Left forelimb (tissue), 1 donor: ENCODE measurements at regions not wholly inside any gene's neighbourhood (a gene's known extent, or its start where the extent isn't known, plus 50 kb on each side); places are given as distances from the start of the nearest gene placed in this dataset.

Source experiments
- DNase-seq: peaks from one replicate; pipeline ENCODE4 v3.0.0-alpha.2; 2018; ENCODE audit warnings: low spot score

DNA sequence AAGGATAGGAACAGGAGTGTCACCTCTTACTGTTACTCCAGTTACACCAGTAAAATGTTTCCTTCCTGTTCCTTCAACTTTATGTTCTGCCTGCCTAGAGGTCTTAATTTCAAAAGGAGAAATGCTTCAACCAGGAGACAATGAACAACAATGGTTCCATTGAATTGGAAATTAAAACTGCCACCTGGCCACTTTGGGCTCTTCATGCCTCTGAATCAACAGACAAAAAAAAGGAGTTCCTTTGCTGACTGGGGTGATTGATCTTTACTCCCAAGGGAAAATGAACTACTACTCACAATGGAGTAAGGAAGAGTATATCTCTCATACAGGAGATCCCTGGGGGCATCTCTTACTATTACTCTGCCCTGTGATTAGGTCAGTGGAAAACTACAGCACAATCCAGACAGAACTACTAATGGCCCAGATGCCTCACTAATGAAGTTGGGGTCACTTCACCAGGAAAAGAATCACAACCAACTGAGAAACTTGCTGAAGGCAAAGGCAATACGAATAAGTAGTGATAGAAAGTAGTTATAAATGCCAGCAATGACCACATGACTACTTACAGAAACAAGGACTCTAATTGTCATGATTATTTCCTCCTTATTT lies 76.6 kb upstream of the PRDX6 start:
- DNase-seq, result no peak

DNA sequence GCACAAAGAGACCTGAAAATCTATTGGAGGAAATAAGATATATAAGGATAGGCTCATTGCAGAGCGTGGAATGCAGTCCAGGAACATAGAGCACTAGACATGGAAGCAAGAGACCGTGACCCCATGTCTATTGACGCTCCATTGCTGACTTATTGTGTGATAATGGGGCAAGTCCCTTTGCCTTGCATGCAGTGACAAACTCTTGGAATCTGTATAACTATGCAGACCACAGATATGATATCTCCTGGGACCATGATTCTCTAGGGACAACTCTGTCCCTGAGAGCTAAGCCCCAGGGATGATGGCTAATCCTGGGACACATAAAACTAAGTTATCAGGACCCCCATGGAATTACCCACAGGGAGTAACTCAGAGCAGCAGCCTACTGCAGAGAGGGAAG lies 73.1 kb upstream of the PRDX6 start:
- DNase-seq, result no peak

DNA sequence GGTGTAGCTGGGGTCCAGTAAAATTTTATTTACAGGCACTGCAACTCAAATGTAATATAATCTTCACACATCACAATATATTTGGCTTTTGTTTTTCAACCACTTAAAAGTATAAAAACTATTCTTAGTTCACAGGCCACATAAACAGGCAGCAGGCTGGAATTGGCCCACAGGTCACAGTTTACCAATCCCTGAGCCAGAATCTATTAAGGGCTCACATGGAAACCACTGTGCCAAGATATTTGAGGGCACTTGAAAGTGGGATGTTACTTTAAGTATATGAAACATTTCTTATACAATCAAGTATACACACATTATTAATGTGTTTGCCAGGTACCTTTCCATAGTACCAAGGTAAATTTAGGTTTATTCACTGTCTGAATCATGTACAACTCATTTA lies 71.9 kb upstream of the PRDX6 start:
- no peak for DNase-seq

DNA sequence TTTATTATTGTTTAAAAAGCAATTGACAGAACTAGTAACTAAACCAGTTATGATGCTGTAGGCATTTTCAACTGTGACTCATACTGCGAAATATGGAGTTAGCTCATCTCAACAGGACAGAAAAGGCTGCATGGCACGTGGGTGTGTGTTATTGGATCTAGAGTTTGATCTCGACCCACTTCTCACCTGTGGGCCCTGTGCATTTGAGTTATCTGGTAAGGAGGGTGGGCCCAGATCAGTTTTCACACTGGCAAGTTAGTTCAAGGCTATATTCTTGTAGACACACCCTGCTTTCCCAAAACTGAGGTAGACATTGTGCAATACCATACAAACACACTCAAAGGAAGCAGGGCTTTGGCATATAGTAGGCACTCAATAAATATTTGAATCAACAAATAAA lies 71.3 kb upstream of the PRDX6 start:
- DNase-seq, result no peak

- no peak for DNase-seq
Observed at GRCh38 chr1:173406783-173407230, 70.3 kb upstream of the PRDX6 start.

DNA sequence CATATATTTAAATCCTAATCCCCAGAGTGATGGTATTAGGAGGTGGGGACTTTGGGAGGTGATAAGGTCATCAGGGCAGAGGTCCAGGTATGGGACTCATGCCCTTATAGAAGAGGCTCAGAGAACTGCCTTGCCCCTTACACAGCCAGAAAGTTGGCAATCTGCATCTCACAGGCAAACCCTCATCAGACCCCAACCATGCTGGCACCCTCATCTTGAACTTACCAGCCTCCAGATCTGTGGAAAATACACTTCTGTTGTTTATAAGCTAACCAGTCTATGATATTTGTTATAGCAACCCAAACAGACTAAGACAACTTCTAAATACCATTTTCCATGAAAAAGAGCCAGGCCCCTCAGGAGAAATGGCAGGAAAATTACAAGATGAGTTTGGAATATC lies 69.3 kb upstream of the PRDX6 start:
- no peak for DNase-seq

DNA sequence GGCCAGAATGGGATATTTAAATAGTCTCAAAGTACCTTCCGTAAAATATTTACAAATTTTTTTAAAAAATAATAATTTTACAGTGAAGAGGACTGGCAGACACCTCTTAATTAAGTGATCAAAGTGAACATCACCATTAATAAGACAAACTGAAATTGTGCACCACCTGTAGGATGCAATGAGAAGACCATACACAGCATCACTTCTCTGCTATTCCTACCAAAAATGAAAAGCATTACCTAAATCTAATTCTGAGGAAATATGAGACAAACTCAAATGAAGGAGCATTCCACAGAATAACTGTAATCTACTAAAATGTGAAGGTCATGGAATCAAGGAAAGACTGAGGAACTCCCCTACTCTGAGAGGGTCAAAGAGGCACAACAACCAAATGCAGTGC lies 68.2 kb upstream of the PRDX6 start:
- no peak for DNase-seq

DNA sequence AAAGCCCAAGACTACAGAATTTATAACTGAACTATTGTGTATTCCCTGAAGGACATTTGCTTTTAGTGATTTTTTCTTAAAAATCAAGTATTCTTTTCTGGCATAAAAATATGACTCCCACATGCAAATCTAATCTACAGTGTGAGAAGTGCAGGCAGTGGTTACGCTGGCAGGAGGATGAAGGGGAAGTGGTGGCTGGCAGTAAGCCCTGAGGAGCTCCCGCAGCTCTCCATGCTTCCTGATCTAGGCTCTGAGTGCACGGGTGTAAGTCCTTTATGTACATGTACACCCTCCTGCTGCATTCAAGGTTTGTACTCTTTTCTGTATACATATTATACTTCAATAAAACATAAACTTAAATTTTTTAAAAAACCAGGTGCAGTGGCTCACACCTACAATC lies 67.5 kb upstream of the PRDX6 start:
- no peak for DNase-seq

DNA sequence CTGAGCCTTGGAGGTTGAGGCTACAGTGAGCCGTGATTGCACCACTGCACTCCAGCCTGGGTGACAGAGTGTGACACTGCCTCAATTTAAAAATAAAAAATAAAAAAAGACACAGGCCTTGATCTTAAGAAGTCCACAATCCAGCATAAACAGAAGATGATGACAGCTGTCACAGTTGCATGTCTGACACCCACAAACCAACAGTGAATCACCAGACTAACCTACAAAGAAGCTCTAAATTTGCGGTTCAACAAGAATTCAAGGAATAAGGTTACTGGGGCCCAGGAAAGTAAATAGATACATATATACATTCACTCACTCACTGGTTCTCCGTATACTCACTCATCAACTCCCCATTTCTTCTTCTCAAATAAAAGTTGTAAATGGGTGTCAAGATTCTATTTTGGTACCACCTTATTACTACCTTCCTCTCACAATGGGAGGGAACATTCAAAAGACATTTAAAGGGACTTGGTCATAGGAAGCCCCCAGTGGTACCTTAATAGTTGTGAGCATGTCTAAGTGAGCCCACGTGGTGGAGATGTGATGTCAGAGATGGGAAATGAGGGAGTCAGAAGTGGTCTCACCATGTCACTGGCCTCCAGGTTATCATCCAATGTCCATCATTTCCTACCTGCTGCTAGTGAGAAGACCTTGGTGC lies 66.9 kb upstream of the PRDX6 start:
- no peak for DNase-seq

DNA sequence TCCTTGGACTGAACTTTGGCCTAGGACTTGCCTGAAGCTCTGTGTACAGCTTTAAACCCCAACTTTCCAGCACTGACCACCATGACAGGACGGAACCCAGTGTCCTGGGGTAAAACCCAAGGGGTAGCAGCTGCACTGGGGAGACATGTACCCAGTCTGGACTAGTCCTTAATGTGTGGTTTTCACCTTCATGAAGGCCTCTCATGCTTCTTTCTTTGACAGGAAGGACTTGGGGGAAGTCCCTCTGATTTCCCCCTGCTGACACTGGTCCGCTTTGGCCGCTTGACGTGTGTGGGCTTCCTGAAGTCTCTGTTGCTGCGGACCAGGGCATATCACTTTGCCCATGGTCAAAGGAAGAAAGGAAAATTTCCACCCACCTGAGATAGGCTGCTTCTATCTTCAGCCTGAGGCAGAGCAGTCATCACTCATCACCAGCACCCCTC lies 66.3 kb upstream of the PRDX6 start:
- no peak for DNase-seq

- no peak for DNase-seq
Observed at GRCh38 chr1:173411835-173412742, 65.0 kb upstream of the PRDX6 start.

GRCh38 chr1:173413271-173413707 lies 63.8 kb upstream of the PRDX6 start:
- DNase-seq, result no peak

GRCh38 chr1:173414136-173414535 lies 63.0 kb upstream of the PRDX6 start:
- no peak for DNase-seq

DNA sequence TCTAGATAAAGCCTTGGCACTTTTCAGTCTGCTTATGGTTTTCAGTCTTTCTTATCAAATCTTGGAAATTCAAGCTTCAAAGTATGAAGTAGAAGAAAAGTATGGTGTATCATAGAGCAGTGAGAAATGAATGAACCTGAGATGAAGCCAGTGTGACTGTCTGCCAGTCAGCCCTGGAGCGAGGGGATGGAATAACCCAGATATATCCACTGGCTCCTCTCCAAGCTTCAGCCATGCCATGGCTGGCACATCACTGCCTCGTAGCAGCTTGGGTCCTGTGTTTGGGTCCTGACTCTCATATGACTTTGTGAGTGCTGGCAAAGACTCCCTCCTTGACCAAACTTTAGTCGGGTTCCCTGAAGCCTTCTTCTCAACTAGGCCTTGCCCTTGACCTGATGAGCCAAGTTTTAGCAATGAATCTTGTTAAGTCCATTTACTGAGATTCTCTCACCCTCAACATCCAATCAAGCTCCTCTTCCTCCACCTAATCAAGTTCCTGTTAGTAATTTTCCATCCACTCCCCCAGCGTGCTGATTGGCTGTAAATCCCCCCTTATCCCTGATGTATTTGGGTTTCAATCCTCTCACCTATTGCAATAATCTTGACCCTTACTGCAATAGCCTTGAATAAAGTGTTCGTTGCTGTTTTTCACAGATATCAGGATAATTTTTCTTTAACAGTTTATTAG lies 62.5 kb upstream of the PRDX6 start:
- DNase-seq, result no peak

- no peak for DNase-seq
Observed at GRCh38 chr1:173415490-173415889, 61.6 kb upstream of the PRDX6 start.

GRCh38 chr1:173415905-173416450 lies 61.2 kb upstream of the PRDX6 start:
- no peak for DNase-seq

- no peak for DNase-seq
Observed at GRCh38 chr1:173417563-173417962, 59.6 kb upstream of the PRDX6 start.

DNA sequence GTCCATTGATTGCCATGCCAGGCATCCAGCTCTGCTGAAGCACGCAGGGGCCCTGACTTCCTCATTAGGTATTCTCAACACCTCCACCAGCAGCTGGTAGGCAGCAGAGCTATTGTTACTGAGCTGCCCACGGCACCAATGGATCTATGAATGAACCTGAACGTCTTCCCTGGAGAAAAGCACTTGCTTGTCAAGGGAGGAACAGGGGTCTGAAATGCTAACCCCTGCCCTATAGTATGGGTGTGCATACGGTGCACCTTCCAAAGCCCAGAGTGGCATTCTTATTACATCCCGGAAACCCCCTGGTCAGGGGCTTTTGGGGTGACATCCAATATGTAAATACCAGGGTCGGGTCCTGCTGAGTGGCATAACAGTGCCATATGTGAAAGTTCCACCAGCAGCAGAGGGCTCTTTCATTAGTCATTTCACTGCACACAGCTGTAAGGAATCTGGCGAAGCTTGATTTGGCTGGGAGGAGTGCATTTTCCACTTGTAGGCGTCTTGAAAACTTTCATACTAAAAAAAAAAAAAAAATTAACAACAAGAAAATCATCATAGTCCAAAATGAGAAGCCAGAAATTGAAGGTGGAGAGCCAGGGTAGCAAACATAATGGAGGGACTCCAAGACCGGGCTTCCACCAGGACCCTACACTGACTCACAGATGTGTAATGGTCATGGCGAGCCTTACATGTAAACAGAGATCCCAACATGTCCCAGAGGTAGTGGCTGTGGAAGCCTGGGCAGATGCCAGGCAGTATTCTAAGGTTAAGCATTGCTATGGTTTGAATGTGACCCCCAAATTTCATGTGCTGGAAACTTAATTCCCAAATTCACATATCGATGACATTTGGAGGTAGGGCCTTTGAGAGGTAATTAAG lies 58.8 kb upstream of the PRDX6 start:
- no peak for DNase-seq

DNA sequence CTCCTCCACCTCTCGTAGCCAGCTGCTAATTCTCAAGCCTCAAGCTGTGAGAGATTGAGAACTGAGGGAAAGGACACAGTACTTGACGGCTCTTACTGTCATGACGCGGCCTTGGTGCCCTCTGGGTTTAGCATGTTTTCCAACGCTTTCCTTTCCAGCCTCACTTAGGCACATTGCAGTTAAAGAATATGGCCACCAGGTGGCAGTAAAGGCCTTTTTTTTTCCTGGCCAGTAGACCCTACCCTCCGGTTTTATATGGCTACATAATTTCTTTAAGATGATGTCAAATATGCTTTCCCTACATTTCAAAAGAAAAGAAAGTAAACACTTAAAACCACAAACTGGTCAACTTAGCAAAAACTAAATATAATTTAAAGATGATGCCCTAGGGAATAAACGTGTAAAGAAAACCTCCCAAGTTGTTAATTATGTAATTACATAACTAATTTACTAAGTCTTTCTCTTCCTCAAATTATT lies 56.8 kb upstream of the PRDX6 start:
- peak; percentile 69 for DNase-seq

DNA sequence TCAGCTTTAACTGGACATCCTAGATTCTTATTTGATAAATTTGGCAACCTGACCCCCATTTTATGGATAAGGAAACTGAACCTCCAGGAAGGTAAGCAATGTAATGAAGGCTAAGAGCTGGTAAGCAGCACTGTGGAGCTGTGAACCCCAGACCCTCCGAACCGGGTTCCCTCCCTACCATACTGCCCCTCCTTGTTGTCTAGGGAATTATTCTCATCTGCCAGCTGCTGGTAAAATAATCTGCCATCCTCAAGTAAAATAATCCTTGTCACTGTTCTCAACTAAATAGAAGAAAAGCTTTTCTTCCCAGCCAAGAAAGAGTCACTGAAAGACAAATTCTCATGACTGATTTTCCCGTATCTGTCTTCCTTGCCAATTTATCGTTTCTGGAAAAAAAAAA lies 55.8 kb upstream of the PRDX6 start:
- no peak for DNase-seq

DNA sequence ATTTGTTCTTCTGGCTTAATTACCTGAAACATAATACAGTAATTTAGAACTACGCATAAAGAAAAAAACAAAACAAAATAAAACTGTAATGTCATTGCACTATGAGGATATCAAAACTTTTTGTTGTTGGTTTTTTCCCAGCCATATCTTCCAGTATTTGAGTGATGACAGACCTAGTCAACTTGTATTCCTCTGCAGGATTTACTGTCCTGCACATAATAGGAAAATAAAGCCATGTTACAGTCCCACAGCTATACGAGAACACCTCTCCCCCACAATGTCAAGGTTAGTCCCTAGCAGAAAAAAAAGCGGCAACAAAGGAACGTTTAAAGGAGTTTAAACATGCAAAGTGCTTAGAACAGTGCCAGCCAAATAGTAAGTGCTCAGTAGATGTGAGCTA lies 55.3 kb upstream of the PRDX6 start:
- DNase-seq, result no peak
